VCaP (cell line): ENCODE measurements at regions not wholly inside any gene's neighbourhood (a gene's known extent, or its start where the extent isn't known, plus 50 kb on each side); places are given as distances from the start of the nearest gene placed in this dataset.
A peak's percentile ranks its signal among the peaks of the same experiment; 100 is the strongest.

ENCODE experiments used
- H3K27ac ChIP-seq: fragments of 450-650 bp; 2 replicates; pipeline ENCODE4 v1.5.1; 2017
- CTCF ChIP-seq: fragments of 450-650 bp; conservative IDR thresholded peaks from 2 replicates; pipeline ENCODE4 v1.5.1; 2017; ENCODE audit warnings: mild to moderate bottlenecking, moderate library complexity

- TF ChIP-seq CTCF, result no peak
- H3K27ac ChIP-seq, result no peak overlapping the region
Measured at GRCh38 chr12:68451261-68452077, 119.3 kb upstream of the MDM1 start.

- no peak overlapping the region for H3K27ac ChIP-seq
Measured at GRCh38 chr12:68452078-68452715, 120.0 kb upstream of the MDM1 start.

GRCh38 chr12:68453278-68453677 is 121.1 kb upstream of the MDM1 start:
- no peak for TF ChIP-seq CTCF
- no peak overlapping the region for H3K27ac ChIP-seq

More at GRCh38 chr12:68452078-68452715, 120.0 kb upstream of the MDM1 start:
- no peak for TF ChIP-seq CTCF

- TF ChIP-seq CTCF, result no peak
- no peak overlapping the region; the same call in 1 of the 2 replicates for H3K27ac ChIP-seq
Measured at GRCh38 chr12:68453876-68454275, 121.7 kb upstream of the MDM1 start.

GRCh38 chr12:68454892-68455291 is 122.7 kb upstream of the MDM1 start:
- H3K27ac ChIP-seq, result peak overlapping the region; percentile 24
- TF ChIP-seq CTCF, result no peak

- no peak for TF ChIP-seq CTCF
- peak overlapping the region; percentile 24 for H3K27ac ChIP-seq
Measured at GRCh38 chr12:68455691-68456345, 123.7 kb upstream of the MDM1 start.

- TF ChIP-seq CTCF, result no peak
- H3K27ac ChIP-seq, result no peak overlapping the region
Measured at GRCh38 chr12:68458866-68459265, 126.7 kb upstream of the MDM1 start.
